RKO (cell line): ENCODE measurements at regions not wholly inside any gene's neighbourhood (a gene's known extent, or its start where the extent isn't known, plus 50 kb on each side); places are given as distances from the start of the nearest gene placed in this dataset.

Experiments used
- DNase-seq: peaks from one replicate; pipeline ENCODE4 v3.0.0-alpha.2; 2016; ENCODE audit warnings: low spot score

DNA sequence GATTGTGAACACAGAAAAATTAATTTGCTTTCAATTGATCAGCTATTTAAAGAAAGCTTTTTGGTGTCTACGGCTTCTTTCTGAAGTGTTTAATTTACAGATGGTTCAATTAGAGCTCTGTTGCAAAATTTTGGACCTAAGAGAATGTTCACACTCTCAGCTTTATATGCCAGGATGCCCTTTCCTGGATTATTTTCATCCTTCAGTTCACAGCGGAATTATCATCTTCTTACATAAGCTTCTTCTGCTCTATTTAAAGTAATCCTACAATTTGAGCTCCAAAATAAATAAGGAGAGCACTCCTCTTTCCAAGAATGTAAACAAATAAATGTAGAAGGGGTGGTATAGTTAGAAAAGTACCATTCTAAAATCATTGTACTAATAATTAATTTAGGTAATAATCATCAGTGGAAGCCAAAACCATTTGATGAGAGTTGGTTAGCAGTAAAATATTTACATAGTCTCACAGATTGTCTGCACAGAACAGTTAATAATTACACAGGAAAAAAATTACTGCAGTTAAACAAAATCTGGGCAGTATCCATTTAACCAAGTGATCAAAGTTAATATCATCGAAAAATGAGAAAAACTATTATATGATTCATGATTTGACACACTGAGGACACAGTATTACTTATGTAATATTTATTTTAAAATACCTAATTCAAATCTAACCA lies 298.0 kb upstream of the TMEM229A start:
- DNase-seq, result no peak

DNA sequence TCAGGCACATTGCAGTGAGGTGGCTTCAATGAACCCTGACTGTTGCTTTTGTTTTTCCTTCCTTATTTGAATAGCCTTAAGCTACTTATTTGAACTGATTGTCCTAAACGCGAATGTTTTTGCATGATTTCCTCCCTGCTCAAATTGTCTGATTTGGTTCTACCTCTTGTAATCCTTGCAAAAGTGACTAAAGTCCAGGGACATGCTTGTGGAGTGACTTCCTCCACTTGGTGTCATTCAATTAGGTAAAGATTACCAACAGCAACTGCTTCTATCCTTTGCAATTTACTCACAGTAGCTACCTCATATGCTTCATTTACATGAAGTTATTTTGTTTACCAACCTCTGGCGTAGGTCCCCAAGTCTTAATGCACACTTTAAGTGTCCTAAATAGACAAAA lies 295.9 kb upstream of the TMEM229A start:
- no peak for DNase-seq

DNA sequence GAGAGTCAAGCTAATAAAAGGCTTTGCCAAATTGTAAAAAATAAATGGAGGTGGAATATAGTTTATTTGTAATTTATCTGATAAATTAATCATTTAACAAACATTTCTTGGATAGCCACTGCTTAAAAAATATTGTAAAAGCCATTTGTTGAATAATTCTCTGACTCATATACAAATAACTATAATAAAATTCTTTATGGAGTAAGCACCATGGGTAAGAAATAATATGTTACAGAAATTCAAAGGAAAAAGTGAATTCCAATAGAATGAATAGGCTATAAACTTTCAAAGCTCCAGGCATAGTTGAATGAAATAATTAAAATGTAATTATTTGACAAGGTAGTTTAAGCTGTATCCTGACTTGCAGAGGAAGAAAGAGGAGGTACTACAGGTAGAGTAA lies 291.4 kb upstream of the TMEM229A start:
- no peak for DNase-seq

DNA sequence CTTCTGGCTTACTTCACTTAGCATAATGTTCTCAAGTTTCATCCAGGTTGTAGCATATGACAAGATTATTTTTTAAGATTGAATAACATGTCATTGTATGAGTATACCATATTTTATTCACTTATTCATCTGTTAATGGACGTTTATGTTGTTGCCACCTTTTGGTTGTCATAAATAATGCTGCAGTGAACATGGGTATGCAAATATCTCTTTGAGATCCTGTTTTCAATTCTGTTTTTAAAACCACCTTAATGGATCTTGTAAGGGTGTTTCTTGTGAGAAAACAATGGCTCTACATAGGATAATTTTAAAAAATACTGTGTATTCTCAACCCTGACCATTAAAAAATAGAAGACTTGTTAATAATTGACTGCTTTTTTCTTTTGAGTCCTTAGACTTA lies 290.7 kb upstream of the TMEM229A start:
- no peak for DNase-seq

DNA sequence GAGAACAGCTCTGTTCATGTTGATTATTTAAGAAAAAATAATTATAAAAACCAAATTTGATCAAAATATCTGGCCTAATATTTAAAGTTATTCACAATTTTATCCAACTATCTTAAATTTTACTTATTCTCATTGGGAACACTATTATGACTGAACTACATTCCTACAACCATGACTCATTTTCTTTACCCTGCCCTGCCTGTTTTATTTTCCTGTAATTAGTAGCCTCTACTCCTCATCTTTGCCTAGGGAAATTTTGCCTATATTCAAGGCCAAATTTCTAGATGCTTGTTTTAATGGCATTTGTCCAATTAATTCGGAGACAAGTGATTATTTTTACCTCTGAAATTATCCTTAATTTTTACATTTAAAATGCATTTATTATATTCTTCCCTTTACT lies 289.7 kb upstream of the TMEM229A start:
- peak; percentile 20 for DNase-seq

DNA sequence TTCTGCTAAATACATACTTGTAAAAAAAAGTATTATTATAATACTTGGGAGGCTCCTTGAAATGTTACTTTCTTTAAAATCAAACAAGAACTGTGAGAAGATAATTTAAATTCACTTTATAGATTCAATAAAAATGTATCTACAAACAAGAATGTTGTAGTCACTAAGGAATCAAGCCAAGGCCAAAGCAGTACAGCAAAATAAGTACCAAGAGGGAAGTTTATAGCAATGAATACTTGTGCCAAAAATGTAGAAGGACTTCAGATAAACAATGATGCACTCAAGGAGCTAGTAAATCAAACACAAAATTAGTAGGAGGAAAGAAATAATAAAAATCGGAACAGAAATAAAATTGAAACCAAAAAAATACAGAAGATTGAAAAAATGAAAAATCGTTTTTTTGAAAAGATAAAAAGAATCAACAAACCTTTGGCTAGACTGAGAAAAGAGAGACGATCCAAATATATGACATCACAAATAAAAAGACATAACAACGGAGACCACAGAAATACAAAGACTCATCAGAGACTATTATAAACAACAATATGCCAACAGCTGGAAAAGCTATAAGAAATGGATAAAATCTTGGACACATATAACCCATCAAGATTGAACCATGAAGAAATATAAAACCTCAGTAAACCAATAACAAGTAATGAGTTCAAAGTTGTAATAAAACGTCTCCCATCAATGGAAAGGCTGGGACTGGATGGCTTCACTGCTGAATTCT lies 286.0 kb upstream of the TMEM229A start:
- DNase-seq, result no peak

DNA sequence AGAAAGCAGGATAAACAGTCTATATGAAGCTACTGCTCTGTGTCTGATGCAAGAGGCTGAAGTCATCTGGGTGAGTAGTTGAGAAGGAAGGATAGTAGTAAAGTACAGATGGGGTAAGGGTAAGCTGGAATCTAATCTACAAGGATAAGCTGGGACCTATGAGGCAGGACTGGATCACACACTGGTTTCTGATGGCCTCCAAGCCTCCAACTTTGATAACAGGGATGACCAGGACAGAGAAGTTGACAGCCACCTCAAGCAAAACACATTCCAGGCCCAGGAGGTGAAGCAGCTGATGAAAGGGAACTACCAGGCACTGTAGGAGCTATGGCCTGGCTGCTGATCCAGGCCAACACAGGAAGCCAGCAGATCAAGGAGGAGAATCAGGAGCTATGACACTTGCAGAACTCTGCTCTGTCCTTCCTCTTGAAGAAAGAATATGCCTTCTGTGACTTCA lies 278.1 kb upstream of the TMEM229A start:
- no peak for DNase-seq

DNA sequence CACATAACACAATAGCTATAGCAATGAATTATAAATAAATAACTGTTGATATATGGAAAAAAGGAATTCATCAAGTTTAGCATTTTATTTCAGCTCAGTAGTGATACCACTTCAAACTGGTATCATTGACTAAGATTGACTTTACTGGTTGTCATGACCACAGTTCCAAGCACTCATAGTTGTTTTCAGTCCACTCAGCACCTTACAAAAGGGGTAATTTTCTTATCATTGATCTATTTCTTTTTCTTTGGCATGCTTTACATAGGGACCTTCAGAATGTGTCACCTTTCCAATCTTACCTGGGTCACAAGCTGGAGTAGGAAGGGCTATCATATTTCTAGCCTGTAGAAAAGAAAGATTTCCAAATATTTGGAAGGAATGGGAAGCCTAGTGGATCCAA lies 275.5 kb upstream of the TMEM229A start:
- no peak for DNase-seq

DNA sequence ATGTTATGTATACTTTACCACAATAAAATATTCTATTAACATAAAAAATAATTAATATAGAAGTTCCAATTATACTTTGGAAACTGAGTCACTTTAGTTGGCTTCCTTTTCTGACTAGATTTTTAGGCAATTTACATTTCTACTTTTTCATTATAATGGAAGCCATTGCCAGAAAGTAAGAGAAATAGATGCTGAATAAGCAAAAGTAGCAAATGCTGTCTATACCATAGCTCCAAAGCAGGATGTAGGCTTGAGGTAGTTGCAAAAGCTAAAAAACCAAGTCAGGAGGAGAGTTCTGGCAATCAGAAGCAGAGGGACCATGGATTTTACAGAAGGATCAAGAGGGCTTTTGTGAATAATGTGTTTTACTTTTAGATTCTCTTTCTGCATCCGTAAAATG lies 262.4 kb upstream of the TMEM229A start:
- no peak for DNase-seq

DNA sequence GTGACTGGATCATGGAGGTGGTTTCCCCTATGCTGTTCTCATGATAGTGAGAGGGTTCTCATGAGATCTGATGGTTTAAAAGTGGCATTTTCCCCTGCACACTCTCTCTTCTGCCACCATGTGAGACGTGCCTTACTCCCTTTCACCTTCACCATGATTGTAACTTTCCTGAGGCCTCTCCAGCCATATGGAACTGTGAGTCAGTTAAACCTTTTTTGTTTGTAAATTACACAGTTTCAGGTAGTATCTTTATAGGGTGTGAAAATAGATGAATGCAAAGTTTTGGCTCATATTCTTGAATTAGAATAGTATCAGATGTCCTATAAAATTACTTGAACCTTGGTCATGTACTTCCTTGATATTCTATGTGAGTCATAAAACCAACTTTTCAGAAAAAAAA lies 252.1 kb upstream of the TMEM229A start:
- DNase-seq, result no peak

DNA sequence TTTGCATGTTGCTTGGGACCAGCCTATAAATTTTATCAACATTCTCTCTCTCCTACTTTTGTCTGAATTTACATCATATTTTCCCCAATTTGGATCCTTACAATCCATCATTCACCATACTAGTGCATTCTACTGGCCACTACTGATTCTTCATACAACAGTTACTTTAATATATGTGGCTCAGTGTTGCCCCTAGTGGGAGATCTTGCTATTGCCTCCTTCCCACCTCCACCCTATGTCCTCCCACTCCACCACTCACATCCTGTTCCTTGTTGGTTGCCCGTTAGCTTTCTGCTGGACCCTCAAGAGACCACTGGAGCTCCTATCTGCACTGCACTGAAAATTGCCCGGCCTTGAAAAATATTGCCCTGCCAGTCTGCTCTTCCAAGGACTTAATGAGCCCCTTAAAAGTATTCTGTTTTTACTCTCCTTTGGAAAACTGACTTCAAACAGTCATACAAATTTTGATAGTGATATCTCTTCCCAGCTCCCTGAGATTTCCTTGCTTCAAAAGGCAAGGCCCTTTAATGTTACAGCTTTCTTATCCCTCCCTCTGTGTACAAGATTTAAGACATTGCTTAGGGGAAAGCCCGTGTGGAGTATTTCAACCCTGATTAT lies 243.2 kb upstream of the TMEM229A start:
- peak; percentile 81 for DNase-seq

DNA sequence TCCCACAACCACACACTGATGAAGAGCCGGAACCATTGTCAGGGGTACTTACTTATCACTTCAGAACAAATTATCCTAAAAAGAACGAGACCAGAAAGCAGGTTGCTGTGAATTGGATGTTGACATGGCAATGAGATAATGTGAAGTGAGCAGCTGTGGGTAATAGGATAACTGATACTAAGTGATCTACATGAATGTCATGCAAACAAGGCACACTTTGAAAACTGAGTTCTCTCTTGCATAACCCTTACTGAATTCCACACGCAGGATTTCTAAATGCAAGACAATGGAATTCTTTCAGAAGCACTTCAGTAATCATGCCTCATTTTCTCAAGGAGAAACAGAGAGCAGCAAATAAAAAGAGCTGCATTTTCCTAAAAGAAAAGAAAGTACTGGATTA lies 242.5 kb upstream of the TMEM229A start:
- no peak for DNase-seq

DNA sequence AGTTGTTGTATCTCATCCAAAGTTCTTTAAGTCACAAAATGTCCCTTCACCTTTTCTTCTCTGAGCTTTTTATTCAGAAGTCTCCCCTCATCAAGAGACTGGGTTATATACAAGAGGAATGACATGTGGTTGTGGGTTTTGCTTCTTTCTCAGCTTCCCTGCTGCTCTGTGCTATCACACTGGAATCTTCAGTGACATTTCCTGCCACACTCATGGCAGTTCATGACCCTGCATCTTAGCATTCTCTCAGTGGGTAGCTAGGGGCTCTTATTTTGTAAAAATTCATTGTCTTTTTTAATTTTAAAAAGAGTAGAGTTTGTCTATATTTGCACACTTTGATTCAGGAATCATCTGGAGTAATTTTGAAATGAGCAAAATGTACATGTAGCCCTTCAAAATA lies 236.9 kb upstream of the TMEM229A start:
- no peak for DNase-seq

DNA sequence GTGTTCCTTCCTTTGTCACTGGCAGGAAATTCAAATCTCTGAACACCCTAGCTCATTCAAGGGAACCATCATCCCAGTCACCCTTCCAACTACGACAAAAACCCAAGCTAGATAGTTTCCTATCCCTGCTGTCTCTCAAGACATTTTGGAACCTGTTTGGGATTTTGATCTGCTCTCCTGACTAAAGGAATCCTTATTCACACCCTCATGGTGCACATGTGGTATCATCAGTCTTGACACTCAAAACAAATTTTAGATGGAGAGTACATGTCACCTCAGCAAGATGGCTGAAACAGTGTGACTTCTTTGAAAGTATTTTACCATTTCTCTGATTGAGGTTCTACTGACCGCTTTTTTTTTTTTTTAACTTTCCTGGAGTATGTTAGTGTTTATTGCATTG lies 234.3 kb upstream of the TMEM229A start:
- DNase-seq, result no peak

DNA sequence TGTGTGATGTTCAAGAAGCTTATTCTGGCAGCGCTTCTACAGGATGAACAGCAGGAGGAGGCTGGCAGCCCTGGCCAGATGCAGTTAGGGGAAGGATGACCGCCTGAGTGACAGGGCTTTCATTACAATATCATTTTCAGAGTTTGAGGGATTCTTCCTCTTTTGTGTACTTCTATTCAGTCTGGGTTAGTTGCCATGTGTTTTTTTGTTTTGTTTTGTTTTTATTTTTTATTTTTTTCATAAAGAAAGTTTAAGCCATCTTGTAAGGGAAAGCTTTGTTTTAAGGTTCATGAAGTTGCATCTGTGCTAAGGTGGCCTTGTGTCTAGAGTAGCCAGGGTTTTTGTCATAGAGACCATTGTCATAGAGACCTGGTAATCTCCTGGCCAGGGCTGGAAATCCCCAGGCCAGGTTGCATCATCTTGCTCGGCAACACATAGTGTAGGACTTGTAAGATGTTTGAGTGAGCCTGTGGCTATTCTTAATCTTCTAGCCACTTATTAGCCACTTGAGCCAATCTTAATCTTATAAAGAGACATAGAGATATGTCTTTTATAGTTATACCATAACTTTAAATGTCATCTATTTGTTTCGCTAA lies 230.5 kb upstream of the TMEM229A start:
- peak; percentile 16 for DNase-seq

DNA sequence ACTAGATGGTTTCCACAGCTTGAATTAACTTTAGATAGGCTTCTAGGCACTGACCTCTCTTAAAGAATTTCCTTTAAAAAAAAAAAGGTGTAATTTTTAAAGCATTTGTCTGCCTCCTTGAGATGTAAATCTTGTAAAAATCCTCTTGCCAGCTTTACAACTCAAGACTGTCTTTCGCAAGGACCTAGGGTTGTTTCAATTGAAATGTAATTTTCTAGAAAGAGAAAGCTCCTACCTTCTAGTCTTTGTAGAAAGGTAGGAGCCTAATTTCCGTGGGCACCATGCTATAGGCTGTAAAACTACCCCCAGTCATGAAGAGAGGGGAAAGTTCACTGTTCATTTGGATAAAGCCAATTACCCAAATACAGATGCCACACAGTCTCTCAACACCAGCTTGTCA lies 228.8 kb upstream of the TMEM229A start:
- no peak for DNase-seq

DNA sequence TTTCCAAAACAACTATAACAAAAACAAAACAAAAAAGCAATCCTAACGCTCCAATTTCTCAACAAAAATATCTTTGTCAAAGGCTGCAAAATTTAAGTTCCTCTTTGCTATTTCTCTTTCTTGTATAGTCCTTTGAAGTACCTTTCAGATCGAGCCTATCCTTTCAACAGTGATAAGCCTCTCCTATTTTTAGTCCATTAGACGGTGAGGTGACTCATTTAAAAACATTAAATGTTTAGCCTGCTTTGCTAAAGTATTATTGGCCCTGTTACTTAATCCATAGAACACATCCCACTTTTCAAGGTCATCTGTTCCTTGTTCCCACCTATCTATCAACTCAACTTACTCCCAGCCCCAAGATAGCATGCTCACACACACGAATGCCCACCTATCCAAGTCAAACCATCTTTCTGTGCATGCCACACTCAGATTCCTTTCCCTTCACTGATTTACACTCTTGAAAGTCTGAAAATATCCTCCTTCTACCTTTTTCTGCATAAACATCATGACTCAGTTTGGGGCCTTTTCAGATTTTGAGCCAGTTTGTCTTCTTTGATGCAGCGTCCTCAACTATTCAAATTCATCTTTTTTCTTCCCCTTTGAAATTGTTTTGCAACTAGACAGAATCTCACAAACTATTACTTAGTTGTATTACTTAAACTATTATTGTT lies 224.9 kb upstream of the TMEM229A start:
- DNase-seq, result no peak

DNA sequence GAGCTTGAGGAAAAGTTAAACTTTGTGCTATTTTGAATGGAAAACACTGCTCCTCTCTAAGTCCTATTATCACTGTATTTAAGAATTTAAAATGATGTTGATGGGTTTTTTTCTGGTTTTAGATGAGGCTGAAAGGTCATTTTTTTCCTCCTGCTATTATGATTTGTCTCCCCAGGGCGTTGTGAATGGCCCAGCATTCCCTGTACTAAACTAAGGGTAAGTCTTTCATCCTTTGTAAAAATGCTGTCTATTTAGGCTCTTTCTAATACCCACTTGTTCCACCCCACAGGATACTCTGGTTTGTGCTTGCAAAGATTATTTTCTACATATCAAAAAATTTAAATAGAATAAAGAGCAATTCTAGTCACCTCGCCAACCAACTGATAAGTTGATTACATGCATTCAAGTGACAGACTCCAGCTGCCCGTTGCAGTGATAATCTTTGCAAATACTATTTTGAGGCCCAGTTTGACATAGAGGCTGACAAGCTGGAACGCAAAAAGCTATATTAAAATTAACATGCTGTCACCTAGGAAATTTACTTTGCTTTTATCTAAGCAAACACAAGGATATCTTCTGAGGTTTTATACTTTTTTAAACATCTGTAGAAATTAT lies 222.3 kb upstream of the TMEM229A start:
- DNase-seq, result no peak

DNA sequence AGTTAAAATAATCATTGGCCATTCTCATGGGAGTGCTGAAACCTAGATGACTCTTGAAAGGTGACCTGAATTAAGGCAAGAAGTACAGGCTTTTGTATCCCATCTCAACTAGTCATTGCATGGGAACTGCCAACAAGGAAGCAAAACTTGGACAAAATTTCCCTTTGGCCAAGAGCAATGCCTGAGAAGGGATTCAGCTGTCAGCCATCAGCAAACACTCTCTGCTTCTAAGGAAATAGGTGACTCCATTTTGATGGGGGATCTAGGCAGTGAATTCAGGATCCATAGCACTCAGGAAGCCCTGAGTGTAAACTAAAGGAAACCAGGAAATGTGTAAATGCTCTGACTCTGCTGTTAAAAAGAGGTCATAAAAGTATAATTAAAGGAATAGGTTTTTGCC lies 221.5 kb upstream of the TMEM229A start:
- no peak for DNase-seq

DNA sequence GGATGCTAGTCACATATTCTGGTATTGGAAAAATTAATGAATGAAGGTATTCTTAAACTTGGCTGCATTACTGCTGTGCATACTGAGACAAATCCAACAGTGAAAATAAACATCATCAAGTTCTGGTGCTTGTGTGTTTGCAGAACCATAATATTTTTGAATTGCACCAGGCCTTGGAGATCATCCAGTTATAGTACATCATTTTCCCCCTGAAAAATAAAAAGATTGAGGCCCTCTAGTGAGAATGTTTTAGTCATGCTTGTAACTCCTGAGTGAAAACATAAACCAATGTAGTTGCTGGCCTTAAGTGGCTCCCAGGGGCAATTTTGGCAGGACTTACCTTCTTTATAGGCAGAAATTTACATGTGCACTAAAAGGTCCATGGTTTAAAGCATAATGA lies 218.8 kb upstream of the TMEM229A start:
- DNase-seq, result no peak

DNA sequence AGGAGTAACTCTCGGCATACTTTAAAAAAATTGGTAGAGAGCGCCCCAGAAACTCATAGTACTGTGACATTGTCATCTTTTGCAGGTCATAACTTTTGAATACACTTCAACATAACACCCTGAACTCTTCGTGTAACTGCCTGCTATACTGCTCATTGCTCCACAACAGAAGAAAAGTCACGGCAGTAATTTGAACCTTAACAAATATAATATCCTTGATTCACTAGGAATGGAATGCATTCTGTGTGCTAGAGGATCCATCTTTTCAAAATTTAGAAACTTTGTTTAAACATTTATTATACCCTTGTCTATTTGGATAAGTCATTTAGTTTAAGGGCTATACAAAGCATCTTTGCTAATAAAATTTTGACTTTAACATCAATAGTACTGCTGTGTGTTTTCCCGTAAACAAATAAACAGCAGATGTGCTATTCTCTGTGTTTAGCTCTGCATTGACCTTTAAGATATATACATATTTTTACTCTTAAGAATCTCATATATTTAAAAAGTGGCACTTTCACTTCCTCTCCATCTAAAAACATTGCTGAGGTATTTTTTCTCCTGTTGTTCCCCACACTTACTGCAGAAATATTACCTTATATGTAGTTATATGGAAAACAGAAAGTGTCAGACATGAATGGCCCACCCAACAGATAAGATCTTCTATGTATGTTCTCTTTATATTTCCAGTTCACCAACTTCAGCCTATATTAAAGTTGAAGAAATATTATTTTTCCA lies 217.6 kb upstream of the TMEM229A start:
- DNase-seq, result no peak
